Limb (tissue), 2 donors: ENCODE measurements at regions not wholly inside any gene's neighbourhood (a gene's known extent, or its start where the extent isn't known, plus 50 kb on each side); places are given as distances from the start of the nearest gene placed in this dataset.

ENCODE experiments used
- DNase-seq, 2 donors: peaks; one replicate each; pipeline ENCODE4 v3.0.0-alpha.2; 2016; ENCODE audit errors: extremely low spot score in 2 of 2

DNA sequence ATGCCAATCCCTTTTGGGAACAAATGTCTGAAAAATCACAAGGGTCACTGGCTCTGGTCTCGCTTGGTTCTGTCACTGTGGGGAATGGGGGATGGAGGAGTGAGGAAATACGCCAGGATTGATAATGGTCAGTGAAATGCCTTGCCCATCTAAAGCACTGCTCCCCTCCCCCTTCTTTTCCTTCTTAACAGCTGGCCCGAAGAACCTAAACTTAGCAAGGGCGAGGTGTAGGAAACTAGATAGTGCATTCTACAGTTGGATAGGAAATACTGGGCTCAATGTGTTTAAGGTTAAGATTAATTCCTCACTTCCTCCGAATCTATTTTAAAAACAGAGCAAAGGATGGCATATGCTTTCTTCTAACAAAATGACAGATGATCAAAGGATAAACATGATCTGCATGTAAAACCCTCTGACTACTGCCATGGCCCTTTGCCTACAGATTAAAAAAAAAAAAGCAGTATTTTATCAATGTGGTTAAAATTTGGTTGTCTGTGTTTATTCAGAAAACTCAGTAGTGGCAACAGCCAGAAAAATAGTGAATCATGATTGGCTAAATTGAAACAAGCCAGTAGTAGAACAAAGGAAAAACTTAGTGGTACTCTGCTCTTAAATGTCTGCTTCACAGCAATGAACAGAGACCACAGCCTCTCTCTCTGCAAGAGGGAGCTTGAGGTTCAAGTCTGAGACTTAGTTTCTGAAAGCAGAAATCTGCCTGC lies 86.1 kb upstream of the VAV3 start:
- no peak for DNase-seq

DNA sequence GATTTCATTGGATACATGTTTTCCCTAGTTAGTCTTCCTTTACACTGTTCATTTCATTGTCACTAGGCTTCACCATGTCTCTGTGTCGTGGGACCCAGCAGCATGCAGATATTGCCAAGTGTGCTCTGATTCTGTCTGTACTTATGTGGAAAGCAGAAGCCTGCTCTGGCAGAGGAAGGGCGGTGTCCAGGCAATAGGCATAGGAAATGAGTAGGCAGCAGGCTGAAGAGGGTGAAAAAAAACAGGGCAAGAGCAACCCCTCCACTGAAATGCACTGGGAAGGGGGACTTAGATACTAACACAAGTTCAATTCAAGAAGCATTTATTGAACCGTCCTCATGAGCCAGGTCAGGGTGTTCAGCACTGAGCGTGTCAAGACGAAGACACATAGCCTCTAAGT lies 85.2 kb upstream of the VAV3 start:
- no peak for DNase-seq

DNA sequence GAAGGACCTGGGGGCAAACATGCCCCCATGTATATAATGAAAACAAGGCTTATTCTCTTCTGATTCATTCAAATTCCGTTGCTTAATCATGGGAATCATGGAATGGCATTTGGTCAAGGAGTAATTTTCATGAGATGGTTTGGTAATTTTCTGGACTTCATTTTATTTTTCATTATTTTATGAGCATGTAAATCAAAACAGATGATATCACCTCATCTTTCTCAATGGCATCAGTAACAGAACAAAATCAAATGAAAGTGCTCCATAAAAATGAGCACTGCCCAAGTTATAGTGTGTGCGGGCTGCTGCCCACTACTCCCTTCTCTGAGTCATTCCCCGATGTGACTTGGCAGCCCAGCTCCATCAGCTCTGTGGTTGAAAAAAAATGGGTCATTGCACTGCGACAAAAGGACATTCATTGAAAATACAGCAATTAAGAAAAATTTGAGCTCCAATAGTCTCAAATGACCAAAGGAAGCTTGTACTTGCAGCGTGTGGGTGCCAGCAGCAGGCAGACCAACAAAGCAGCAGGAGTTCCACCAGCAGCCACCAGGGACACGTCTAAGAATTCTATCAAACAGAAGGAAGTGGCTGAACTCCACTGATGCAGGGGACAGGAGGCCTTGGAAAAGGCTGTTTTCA lies 84.3 kb upstream of the VAV3 start:
- DNase-seq: no peak

DNA sequence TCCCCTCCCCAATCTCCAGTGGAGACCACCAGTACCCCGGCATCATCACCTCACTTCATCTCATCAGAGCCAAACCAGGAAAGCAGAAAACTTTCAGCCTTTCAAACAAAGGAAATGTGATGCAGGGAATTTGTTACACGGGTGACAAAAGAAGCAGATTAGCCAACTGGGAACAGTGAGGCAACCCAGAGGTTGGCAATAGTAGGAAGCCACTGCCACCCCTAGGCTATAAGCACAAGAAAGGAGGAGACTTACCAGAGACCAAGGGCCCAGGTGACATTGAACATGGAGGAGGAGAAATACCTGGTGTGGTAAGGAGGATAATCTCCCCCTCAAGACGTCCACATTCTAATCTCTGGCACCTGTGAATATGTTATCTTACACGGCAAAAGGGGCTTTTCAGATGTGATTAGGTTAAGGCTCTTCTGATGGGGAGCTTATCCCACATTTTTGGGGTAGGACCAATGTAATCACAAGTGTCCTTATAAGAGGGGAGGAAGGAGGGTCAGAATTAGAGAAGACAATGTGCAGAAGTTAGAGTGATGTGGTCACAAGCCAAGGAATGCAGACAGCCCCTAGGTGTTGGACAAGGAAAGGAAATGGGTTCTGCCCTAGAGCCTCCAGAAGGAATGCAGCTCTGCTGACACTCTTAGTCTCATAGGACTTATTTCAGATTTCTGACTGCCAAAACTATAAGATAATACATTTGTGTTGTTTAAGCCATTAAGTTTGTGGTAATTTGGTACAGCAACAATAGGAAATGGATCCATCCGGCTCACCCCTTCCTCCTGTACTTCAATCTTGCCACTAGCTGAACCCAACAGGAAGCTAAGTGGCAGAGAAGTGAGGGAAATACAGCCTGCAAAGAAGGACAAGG lies 83.6 kb upstream of the VAV3 start:
- no peak for DNase-seq

DNA sequence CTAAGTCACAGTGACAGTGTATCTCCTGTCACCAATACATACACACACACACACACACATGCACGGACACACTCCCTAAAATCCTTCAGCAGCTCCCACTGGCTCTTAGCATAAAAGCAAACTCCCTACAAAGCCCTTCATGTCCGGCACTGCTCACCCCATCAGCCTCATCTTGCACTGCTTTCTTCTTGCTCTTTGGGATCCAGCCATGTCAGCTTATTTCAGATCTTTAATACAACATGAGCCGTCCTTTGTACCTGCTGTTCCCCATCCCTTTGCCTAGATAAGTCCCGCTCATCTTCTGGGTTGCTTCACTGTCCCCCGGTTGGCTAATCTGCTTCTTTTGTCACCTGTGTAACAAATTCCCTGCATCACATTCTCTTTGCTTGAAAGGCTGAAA lies 82.1 kb upstream of the VAV3 start:
- no peak for DNase-seq

DNA sequence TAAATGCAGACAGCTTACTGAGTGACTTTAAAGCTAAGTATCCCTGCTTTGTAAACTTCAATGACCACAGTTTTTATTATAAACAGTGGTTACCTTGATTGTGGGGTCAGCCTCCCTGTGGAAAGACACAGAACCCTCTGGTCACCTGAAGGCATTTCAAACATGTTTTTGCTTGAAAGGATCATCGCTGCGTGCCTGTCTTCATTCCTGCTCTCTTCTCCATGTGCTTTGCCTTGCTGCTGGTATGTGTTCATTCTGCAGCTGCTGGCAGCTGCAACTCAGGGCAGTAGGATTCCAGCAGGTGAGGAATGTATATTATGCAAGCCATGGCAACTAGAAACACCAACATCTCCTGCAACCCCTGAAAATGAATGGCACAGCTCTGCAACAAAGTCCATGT lies 81.0 kb upstream of the VAV3 start:
- no peak for DNase-seq

DNA sequence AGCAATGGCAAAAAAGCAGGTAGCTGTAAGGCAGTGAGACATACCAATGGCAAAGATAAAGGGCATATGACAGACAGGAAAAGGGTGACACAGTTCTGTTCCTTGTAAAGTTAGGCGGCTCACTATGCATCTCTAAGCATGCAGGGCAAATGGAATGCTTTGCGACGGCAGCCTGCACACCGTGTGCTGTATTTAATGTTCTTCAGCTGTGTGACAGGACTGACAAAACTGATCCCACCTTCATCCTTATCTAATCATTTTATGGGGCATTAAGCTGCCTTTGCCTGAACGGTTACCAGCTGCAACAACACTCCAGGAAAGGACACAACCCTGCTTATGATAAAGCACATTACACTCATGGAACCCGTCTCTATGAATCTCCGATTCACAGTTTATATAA lies 80.5 kb upstream of the VAV3 start:
- no peak for DNase-seq

DNA sequence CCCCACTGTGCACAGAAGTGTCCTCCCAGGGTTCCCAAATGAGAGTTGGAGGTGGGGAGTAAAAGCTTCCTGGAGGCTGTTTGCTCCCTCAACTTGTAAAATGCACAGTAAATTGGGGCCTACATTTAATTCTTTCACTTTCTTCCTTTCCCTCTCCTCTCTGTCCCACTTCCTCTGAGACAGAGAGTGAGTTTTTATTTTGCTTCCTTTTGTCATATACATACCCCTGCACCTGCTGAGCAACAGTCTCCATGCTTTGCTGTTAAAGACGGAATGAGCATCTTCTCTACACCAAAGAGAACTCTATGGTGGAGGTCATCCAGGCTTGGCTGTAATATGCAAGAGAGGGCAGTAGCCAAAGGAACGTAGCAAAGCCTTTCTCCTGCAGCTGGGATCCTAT lies 79.3 kb upstream of the VAV3 start:
- no peak for DNase-seq

DNA sequence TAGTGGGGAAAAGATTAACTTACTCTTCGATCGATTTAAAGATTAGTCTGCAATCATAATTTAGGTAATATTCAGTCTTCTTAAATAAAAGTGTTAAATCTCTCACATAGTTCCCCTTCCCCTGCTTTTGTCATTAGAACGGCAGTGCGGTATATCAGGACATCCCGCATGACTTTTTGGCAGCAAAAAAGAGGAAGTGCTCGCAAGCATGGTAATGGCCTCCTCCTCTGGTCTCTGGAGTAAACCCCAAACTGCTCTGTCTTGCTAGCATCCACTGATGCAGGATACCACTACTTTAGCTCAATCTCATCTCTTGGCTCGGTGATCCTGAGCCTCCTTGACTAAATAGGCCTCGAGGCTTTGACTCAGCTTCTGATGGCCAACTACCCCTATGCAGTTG lies 78.7 kb upstream of the VAV3 start:
- no peak for DNase-seq

DNA sequence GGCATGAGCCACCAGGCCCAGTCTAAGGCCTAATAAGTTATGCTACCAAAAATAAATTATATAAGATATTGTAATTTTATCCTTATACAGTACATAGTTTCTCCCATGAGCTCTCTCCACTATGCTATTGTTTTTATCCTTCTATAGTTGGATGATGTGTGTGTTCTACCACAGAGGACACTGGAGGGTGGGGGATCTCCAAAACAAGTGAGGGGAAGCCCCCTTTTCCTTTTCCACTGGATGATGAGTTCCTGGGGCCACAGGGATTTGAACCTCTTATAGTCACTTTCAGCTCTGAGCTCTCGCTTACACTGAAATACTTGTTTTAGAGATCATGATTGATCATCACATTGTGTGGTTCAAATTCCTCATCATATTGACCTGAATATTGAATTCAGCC lies 77.6 kb upstream of the VAV3 start:
- no peak for DNase-seq

DNA sequence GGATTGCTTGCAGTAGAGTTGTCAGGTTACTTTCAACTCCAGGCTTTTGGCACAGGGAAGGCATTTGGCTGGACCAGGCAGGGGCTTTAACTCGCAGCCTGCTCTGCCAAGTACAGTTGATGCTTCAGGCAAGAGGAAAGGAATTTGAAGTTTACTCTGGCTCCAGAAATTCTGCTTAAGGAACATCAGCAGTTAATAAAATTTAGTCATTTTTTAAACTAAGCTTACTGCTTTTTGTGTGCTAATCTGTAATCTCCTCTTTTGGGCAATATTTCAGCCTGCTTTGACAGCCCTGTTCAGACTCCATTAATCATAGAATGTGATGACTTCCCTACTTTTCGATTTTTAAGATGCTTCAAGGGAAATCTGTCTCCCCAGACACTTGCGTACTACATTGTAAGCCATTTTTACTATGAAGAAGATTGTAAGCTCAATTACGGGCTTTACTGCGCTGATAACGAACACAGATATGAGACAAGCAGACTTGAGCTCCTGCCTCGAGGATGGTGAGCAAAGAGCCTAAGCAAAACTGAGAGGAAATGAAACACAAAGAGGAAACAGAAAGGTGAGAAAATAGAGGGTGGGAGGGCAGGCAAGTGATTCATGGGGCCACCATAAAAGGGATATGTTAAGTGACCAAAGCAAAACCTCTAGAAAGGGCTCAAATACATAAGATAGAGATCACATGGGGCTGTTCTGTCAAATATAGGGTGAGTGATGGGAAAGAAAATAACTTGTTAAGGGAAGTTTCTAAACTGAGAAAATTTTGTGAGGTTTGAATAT lies 76.6 kb upstream of the VAV3 start:
- peak in 1 of 2 donors; percentile 54 for DNase-seq

DNA sequence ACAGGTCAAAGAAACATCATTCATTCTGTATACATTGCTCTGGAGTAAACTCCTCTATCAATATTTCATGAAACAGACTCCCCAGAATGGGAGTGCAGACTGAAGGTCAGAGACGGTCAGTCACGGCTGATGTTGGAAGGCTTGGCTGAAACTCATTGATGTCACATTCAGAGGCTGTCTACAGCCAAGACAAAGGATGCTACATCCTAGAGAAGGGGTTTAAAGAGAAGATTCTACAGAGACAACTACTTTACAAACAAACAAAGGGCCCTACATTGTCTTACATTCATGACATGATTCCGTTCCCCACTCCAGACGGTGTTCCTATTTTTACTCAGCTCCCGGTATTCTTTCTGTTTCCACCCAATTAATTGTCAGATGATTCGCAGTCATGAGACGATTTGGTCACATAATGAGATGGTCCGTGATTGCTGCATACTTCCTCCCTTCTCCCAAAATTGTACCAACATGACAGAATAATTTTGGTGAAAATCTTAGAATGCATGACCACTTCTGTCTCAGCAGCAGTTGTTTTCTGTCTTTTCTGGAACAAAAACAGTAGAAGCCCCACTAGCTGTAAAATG lies 73.8 kb upstream of the VAV3 start:
- no peak for DNase-seq

DNA sequence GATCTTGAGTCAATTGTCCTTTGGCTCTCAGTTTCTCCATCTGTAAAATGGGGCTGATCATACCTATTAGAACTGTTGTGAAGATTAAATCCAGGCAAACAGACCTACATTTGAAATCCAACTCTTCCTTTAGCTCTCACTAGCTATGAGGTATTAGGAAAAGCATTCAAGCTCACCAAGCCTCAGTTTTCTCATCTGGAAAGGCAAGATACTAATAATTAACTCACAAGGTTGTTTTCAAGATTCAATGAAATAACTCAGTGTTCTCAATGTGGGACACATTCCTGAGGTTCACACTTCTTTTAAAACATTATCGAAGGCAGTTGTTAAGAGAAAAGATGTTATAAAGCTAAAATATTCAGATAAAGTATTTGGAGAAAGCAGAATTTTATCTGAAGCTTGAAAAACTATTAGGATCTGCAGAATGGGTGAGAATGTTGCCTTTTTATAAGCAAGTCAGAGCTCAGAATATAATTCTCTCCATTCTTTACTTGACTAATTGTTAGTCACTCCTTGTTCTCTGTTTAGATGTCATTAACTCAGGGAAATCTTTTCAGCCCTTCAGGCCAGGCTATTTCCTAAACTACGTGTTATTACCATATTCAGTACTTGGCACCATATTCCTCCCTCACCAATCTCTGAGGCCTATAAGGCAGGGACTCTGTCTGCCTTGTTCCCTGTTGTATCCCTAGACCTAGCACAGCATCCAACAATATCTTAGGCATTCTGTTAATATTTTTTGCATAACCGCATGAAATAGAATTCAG lies 72.0 kb upstream of the VAV3 start:
- no peak for DNase-seq

DNA sequence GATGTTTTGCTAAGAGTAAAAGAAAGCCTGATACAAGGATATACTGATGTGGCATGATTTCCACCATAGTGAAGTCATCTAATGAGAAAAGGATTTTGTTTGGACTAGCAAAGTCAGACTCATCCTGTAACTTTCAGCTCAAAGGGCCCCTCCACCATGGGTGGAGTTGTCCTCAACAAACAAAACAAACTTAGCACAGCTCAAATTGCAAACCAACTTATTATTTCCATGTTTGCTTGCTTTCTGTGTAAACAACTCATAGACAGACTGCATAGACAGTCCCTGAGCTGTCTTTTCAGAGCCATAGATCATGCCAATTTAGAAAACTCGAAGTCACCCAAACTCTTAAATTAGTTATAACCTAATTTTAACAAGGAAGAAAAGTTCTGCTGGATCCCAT lies 69.4 kb upstream of the VAV3 start:
- DNase-seq: no peak

DNA sequence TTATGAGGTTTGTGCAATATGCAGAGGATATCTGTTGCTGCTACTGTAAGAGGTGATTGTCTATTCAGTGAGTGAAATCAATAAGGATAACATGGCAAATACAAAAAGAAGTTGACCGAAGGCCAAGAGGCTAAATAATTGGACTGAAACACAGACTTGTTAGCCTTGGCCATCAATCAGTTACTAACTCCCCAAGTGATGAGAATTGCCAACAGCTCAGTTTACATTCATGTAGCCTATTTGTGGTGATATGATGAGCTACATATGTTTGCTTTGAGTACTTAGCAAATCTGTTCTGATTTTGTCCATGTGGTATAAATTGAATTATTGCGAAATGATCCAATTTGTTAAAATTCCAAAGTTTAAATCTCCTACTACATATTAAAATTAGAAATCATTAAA lies 68.6 kb upstream of the VAV3 start:
- DNase-seq: no peak

DNA sequence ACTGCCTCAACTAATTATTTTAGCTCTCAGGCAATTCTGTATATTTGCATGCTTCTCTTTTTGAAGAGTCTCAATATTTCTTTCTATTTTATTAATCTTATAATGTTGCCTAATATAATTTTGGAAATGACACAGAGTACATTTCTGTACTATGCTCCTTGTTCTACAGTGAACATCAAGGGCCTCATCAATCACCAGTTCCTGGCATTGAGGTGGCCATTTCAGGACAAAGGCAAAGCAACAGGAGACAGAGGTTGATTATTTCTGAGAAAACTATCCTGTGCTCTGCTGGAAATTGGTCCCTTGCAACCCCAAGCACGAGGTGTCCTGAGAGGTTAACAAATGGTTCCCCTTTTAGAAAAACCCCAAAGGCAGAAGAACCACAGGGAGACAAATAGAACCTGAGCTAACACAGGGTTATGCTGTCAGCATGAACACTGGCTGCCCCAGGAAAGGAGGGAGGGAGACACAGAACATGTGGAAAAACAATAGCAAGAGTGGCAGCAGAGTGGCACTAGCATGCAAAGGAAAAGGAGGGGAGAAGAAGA lies 63.9 kb upstream of the VAV3 start:
- DNase-seq: no peak

DNA sequence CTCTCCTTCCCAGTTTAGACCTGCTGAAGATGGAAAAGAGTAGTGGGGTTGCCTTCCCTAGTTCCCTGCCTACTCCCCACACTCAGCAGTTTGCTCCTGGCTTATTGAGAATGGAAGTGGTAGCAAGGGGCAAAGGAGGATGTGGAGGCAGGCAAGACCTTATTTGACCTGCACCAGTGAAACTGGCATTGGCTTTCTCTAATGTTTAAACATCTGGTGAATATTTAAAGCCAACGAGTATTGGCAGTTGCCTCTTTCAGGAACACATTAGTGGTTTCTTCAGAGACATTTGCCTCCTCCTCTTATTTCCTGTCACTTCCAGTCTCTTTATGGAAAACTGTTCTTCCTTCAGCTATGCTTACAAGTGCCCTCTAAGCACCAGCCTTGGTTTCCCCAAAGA lies 62.4 kb upstream of the VAV3 start:
- no peak for DNase-seq

DNA sequence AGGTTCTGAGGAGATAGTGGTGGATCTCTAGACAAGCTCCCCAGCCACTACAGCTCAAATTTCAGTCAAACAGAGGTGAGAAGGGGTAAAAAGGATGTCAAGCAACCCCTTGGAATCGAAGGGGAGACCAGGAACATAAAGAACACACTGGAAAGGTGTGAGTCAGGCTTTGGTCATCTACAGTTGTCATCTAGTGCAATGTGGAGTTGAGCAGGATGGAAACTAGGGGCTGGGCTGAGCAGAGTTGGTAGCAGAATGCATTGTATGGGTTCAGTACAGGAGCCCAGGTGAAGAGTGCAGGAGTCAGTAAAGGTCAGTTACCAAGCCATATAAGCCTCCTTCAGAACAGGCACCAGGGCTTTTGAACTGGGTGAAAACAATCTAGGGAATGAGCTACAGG lies 52.7 kb upstream of the VAV3 start:
- no peak for DNase-seq

DNA sequence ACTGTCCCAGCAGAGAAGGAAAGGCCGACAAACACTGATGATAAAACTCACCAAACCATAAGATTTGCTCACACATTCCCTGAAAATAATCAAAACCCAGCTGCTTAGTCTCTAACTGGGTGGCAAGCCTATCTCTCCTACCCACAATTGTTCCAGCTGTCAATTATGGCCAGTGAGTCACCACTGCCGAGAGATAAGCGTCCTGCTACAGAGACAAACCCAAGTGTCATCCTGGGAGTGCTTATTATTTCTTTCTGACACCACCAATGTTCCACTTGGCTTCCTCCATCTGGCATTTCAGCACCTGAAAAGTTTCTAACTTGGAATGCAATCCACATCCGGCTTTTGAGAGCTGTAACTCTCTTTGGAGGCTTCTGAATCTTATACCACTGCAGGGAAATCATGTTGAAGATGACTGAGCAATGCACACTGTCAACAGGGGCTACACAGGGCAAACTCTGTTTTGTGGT lies 51.5 kb upstream of the VAV3 start:
- DNase-seq: no peak
